ENCODE measurements at regions not wholly inside any gene's neighbourhood (a gene's known extent, or its start where the extent isn't known, plus 50 kb on each side); places are given as distances from the start of the nearest gene placed in this dataset.

DNA sequence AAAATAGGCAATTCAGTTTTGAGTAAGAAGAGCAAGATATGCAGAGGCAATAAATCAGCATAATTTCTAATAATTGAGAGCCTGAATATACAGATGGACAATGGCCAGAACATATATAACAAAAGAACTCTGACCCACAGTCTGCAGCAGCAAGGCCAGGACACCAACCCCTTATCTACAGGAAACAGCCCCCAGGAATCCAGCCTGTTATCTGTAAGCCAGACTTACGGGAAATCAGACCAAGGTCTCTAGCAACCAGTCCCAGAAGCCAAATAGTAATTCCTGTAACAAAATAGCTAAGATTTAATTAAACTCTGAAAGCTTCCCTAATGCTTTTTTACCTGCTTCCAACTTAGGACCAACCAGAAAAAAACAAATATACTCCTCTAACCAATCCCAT, 434.5 kb upstream of the GYPC start:
- FAIRE-seq (no peak), DNase-seq (ENCODE audit: low read depth, low spot score) (no peak), ATAC-seq (no peak)
- H2AFZ ChIP-seq (ENCODE audit: control insufficient read depth, low read depth, low read length) = no peak overlapping the region
- ChIA-PET POLR2A (no interaction called here), SMC1A (ENCODE audit: uncharacterized antibody, unreplicated experiment) (no interaction called here), RAD21 (ENCODE audit: unreplicated experiment) (no interaction called here), CTCF (no interaction called here)
- H3K9me3 ChIP-seq (replicated peaks; ENCODE audit: control insufficient read depth, insufficient read depth, low read length) = no peaks in the 10 kb centered on the region
- in situ Hi-C loops (cut with MboI) = no loop called here
- no peak overlapping the region for H3K27ac ChIP-seq (ENCODE audit: control insufficient read depth, insufficient read depth)
- H3K9ac ChIP-seq (ENCODE audit: control insufficient read depth, insufficient read depth, low read length) = no peak overlapping the region
- intact Hi-C loops (cut with micrococcal nuclease; ENCODE audit: unreplicated experiment) = no loop called here
- no peak overlapping the region for H3K4me3 ChIP-seq
- 0% methylated on average over 1 of the region's 1 CpG for WGBS (ENCODE audit: insufficient coverage, insufficient replicate concordance, low lambda C conversion rate, missing lambda C conversion rate)
- no peak overlapping the region for H3K4me2 ChIP-seq (ENCODE audit: control insufficient read depth, insufficient read depth)
- H3K36me3 ChIP-seq (ENCODE audit: control insufficient read depth in 2 of 2, insufficient read depth in 2 of 2, low read length in 1 of 2) = no peaks in the 10 kb centered on the region
- BruUV-seq (replicated peaks) = no TSS peak
- H4K20me1 ChIP-seq (ENCODE audit: control insufficient read depth, insufficient read depth) = no peaks in the 10 kb centered on the region
- TF ChIP-seq, protein P1, sequence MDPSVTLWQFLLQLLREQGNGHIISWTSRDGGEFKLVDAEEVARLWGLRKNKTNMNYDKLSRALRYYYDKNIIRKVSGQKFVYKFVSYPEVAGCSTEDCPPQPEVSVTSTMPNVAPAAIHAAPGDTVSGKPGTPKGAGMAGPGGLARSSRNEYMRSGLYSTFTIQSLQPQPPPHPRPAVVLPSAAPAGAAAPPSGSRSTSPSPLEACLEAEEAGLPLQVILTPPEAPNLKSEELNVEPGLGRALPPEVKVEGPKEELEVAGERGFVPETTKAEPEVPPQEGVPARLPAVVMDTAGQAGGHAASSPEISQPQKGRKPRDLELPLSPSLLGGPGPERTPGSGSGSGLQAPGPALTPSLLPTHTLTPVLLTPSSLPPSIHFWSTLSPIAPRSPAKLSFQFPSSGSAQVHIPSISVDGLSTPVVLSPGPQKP (IDR thresholded peaks at IDR 0.05; ENCODE audit: low read depth, low read length) = no peak
- TF ChIP-seq HDAC6 (IDR thresholded peaks at IDR 0.05; ENCODE audit: unreplicated experiment) (no peak), ZNF207 (IDR thresholded peaks at IDR 0.05; ENCODE audit: borderline replicate concordance) (no peak), MTA2 (IDR thresholded peaks at IDR 0.05; ENCODE audit: low read depth) (no peak), NFXL1 (IDR thresholded peaks at IDR 0.05; ENCODE audit: borderline replicate concordance) (no peak), WRNIP1 (IDR thresholded peaks at IDR 0.05; ENCODE audit: borderline replicate concordance, low read depth, low read length) (no peak), KAT2A (conservative IDR thresholded peaks at IDR 0.05; ENCODE audit: control insufficient read depth, low read depth, low read length) (no peak)
- no peaks in the 10 kb centered on the region for H3K79me2 ChIP-seq (ENCODE audit: control insufficient read depth, insufficient read depth, low read length)
- no peaks in the 10 kb centered on the region for H3K27me3 ChIP-seq (replicated peaks in 1 of 2; ENCODE audit: control insufficient read depth in 2 of 2, insufficient read depth in 2 of 2, low read length in 1 of 2)
- no peaks in the 10 kb centered on the region for H3K4me1 ChIP-seq (ENCODE audit: control insufficient read depth, insufficient read depth, low read length)

DNA sequence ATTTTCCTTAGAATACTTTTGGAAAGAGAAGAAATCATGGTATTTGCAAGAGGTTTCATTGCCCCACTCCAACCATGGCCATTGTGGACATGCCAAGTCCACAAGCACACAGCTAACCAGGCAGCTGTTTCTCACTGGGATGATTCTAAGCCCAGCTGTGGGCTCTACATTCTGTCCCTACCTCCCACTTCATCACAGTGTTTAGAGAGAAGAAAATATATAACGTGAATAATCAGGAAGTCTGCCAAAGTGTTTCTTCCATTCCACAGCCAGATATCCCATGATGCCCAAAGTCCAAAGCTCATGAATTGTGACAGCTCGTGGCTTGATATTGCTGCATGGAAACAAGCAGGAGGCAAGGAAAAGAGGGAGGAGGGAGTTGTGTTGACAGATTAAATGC, 433.7 kb upstream of the GYPC start:
- ChIA-PET POLR2A (no interaction called here), CTCF (no interaction called here), RAD21 (ENCODE audit: unreplicated experiment) (no interaction called here), SMC1A (ENCODE audit: uncharacterized antibody, unreplicated experiment) (no interaction called here)
- in situ Hi-C loops (cut with MboI) = no loop called here
- no peaks in the 10 kb centered on the region for H3K36me3 ChIP-seq (ENCODE audit: control insufficient read depth in 2 of 2, insufficient read depth in 2 of 2, low read length in 1 of 2)
- 24% methylated on average over 2 of the region's 2 CpGs for WGBS (ENCODE audit: insufficient coverage, insufficient replicate concordance, low lambda C conversion rate, missing lambda C conversion rate)
- intact Hi-C loops (cut with micrococcal nuclease; ENCODE audit: unreplicated experiment) = no loop called here
- no peak for FAIRE-seq
- ATAC-seq = no peak
- H3K79me2 ChIP-seq (ENCODE audit: control insufficient read depth, insufficient read depth, low read length) = no peaks in the 10 kb centered on the region
- TF ChIP-seq SREBF1 (IDR thresholded peaks at IDR 0.05; ENCODE audit: low read length) = no peak
- no peak overlapping the region for H3K27ac ChIP-seq (ENCODE audit: control insufficient read depth, insufficient read depth)
- no TSS peak for BruUV-seq (replicated peaks)
- DNase-seq (ENCODE audit: low read depth, low spot score) = no peak
- no peaks in the 10 kb centered on the region for H3K27me3 ChIP-seq (replicated peaks in 1 of 2; ENCODE audit: control insufficient read depth in 2 of 2, insufficient read depth in 2 of 2, low read length in 1 of 2)
- H4K20me1 ChIP-seq (ENCODE audit: control insufficient read depth, insufficient read depth) = no peaks in the 10 kb centered on the region
- H2AFZ ChIP-seq (ENCODE audit: control insufficient read depth, low read depth, low read length) = no peak overlapping the region
- H3K4me2 ChIP-seq (ENCODE audit: control insufficient read depth, insufficient read depth) = no peak overlapping the region
- no peaks in the 10 kb centered on the region for H3K4me1 ChIP-seq (ENCODE audit: control insufficient read depth, insufficient read depth, low read length)
- H3K9ac ChIP-seq (ENCODE audit: control insufficient read depth, insufficient read depth, low read length) = no peak overlapping the region
- no peak overlapping the region for H3K4me3 ChIP-seq
- H3K9me3 ChIP-seq (replicated peaks; ENCODE audit: control insufficient read depth, insufficient read depth, low read length) = no peaks in the 10 kb centered on the region

Measured in GM12878 (cell line).